H9 (cell line): ENCODE measurements at regions not wholly inside any gene's neighbourhood (a gene's known extent, or its start where the extent isn't known, plus 50 kb on each side); places are given as distances from the start of the nearest gene placed in this dataset.

ENCODE experiments used
- DNase-seq: peaks from one replicate; pipeline ENCODE4 v3.0.0-alpha.2; 2017
- H2AFZ ChIP-seq: one replicate; pipeline ENCODE4 v1.6.1; 2013; ENCODE audit warnings: mild to moderate bottlenecking, low read length, control low read depth, moderate library complexity
- H2AK5ac ChIP-seq: 2 replicates; pipeline ENCODE4 v1.6.1; 2013; ENCODE audit warnings: low read length, control low read depth, mixed read lengths; ENCODE audit not compliant: insufficient read length
- H2BK120ac ChIP-seq: one replicate; pipeline ENCODE4 v1.6.1; 2013; ENCODE audit warnings: low read depth, mild to moderate bottlenecking, low read length, control low read depth, inconsistent platforms; ENCODE audit not compliant: poor library complexity, severe bottlenecking
- H2BK12ac ChIP-seq: 2 replicates; pipeline ENCODE4 v1.6.1; 2013; ENCODE audit warnings: low read length, control low read depth, mixed read lengths, low read depth; ENCODE audit not compliant: insufficient read length
- H2BK15ac ChIP-seq: 2 replicates; pipeline ENCODE4 v1.6.1; 2013; ENCODE audit warnings: low read depth, low read length, control low read depth
- H2BK20ac ChIP-seq: one replicate; pipeline ENCODE4 v1.6.1; 2013; ENCODE audit warnings: low read depth, mild to moderate bottlenecking, low read length, control low read depth, inconsistent platforms; ENCODE audit not compliant: poor library complexity, severe bottlenecking
- H2BK5ac ChIP-seq: 2 replicates; pipeline ENCODE4 v1.6.1; 2013; ENCODE audit warnings: low read length, control low read depth, mixed read lengths; ENCODE audit not compliant: insufficient read length
- H3K14ac ChIP-seq: 2 replicates; pipeline ENCODE4 v1.6.1; 2013; ENCODE audit warnings: low read length, control low read depth; ENCODE audit not compliant: insufficient read depth
- H3K18ac ChIP-seq: 2 replicates; pipeline ENCODE4 v1.6.1; 2013; ENCODE audit warnings: low read depth, mild to moderate bottlenecking, mixed read lengths, low read length, control low read depth; ENCODE audit not compliant: insufficient read length
- H3K23ac ChIP-seq: 2 replicates; pipeline ENCODE4 v1.6.1; 2013; ENCODE audit warnings: low read length, control low read depth, mixed read lengths, low read depth; ENCODE audit not compliant: insufficient read length
- H3K23me2 ChIP-seq: 2 replicates; pipeline ENCODE4 v1.6.1; 2013; ENCODE audit warnings: low read depth, mild to moderate bottlenecking, mixed read lengths, low read length, control low read depth; ENCODE audit not compliant: insufficient read length, poor library complexity, severe bottlenecking
- H3K27ac ChIP-seq: 2 replicates; pipeline ENCODE4 v1.5.1; 2013; ENCODE audit warnings: low read length, control low read depth, mixed read lengths, low read depth; ENCODE audit not compliant: insufficient read length
- H3K27me3 ChIP-seq: 2 replicates; pipeline ENCODE4 v1.6.1; 2013; ENCODE audit warnings: low read length, control low read depth, inconsistent platforms; ENCODE audit not compliant: insufficient read depth
- H3K4ac ChIP-seq: 2 replicates; pipeline ENCODE4 v1.6.1; 2013; ENCODE audit warnings: low read depth, mild to moderate bottlenecking, control low read depth, inconsistent platforms, low read length, moderate library complexity
- H3K4me1 ChIP-seq: 2 replicates; pipeline ENCODE4 v1.6.1; 2013; ENCODE audit warnings: low read length, control low read depth, inconsistent platforms; ENCODE audit not compliant: insufficient read depth
- H3K4me2 ChIP-seq: 2 replicates; pipeline ENCODE4 v1.6.1; 2013; ENCODE audit warnings: low read length, control low read depth, mixed read lengths; ENCODE audit not compliant: insufficient read length, insufficient read depth
- H3K56ac ChIP-seq: 2 replicates; pipeline ENCODE4 v1.6.1; 2013; ENCODE audit warnings: low read depth, mild to moderate bottlenecking, mixed read lengths, low read length, control low read depth; ENCODE audit not compliant: insufficient read length
- H3K79me1 ChIP-seq: 2 replicates; pipeline ENCODE4 v1.6.1; 2013; ENCODE audit warnings: low read depth, mild to moderate bottlenecking, moderate library complexity, low read length, control low read depth, inconsistent platforms; ENCODE audit not compliant: insufficient read depth, poor library complexity, severe bottlenecking
- H3K79me2 ChIP-seq: 2 replicates; pipeline ENCODE4 v1.6.1; 2013; ENCODE audit warnings: low read length, control low read depth, inconsistent platforms; ENCODE audit not compliant: insufficient read depth
- H3K9ac ChIP-seq: 2 replicates; pipeline ENCODE4 v1.6.1; 2013; ENCODE audit warnings: low read length, control low read depth, mixed read lengths; ENCODE audit not compliant: insufficient read length; ENCODE audit errors: extremely low read depth
- H3K9me3 ChIP-seq: one replicate; pipeline ENCODE4 v1.6.1; 2013; ENCODE audit warnings: low read depth, low read length, inconsistent platforms; ENCODE audit not compliant: control insufficient read depth
- H3T11ph ChIP-seq: one replicate; pipeline ENCODE4 v1.6.1; 2013; ENCODE audit warnings: mild to moderate bottlenecking, low read length, control low read depth, inconsistent platforms
- H4K20me1 ChIP-seq: one replicate; pipeline ENCODE4 v1.6.1; 2013; ENCODE audit not compliant: control insufficient read depth, insufficient read length, insufficient read depth
- H4K5ac ChIP-seq: 2 replicates; pipeline ENCODE4 v1.6.1; 2013; ENCODE audit warnings: low read depth, mild to moderate bottlenecking, mixed read lengths, low read length, control low read depth; ENCODE audit not compliant: insufficient read length
- H4K8ac ChIP-seq: replicated peaks from 2 replicates; pipeline ENCODE4 v1.6.1; 2013; ENCODE audit warnings: low read length, control low read depth, mixed read lengths, low read depth; ENCODE audit not compliant: insufficient read length
- H4K91ac ChIP-seq: 2 replicates; pipeline ENCODE4 v1.6.1; 2013; ENCODE audit warnings: low read depth, mild to moderate bottlenecking, moderate library complexity, mixed read lengths, low read length, control low read depth; ENCODE audit not compliant: insufficient read length
- H3K27ac Mint-ChIP-seq, 3 experiments: 2 replicates in 2 of 3; 3 replicates in 1 of 3; pipeline ENCODE4 v1.8.0; 2020 to 2021; ENCODE audit warnings: mixed read lengths in 3 of 3, mild to moderate bottlenecking in 1 of 3, moderate library complexity in 1 of 3
- H3K27me3 Mint-ChIP-seq: 2 replicates; pipeline ENCODE4 v1.8.0; 2021; ENCODE audit warnings: low read depth, mild to moderate bottlenecking, moderate library complexity, mixed read lengths
- H3K36me3 Mint-ChIP-seq, 3 experiments: 2 replicates in 2 of 3; 3 replicates in 1 of 3; pipeline ENCODE4 v1.8.0; 2020 to 2021; ENCODE audit warnings: low read depth in 3 of 3, mixed read lengths in 3 of 3; ENCODE audit not compliant: insufficient read depth in 1 of 3
- H3K4me1 Mint-ChIP-seq, 2 experiments: 2 replicates each; pipeline ENCODE4 v1.8.0; 2020; ENCODE audit warnings: mixed read lengths in 2 of 2
- H3K4me3 Mint-ChIP-seq, 2 experiments: 2 replicates in 1 of 2; 3 replicates in 1 of 2; pipeline ENCODE4 v1.8.0; 2020 to 2021; ENCODE audit warnings: mild to moderate bottlenecking in 2 of 2, mixed read lengths in 2 of 2, moderate library complexity in 1 of 2
- H3K9me3 Mint-ChIP-seq, 2 experiments: 2 replicates in 1 of 2; 3 replicates in 1 of 2; pipeline ENCODE4 v1.8.0; 2020; ENCODE audit warnings: mild to moderate bottlenecking in 2 of 2, mixed read lengths in 2 of 2, moderate library complexity in 1 of 2
- WGBS: extraction: QIAGEN DNeasy Blood & Tissue Kit; methylation state at CpG from one replicate; pipeline ENCODE4 v1.1.7; 2013; ENCODE audit warnings: missing lambda C conversion rate, low lambda C conversion rate, mixed read lengths; ENCODE audit not compliant: insufficient read length; ENCODE audit errors: extremely low coverage; 5-methylcytosine and 5-hydroxymethylcytosine counted together
- TF ChIP-seq, protein P1 (sequence below): fragments of 200-600 bp; sonication (generic); conservative IDR thresholded peaks from 3 replicates; pipeline ENCODE4 v1.8.0; 2021; ENCODE audit warnings: antibody characterized with exemption, mild to moderate bottlenecking

DNA sequence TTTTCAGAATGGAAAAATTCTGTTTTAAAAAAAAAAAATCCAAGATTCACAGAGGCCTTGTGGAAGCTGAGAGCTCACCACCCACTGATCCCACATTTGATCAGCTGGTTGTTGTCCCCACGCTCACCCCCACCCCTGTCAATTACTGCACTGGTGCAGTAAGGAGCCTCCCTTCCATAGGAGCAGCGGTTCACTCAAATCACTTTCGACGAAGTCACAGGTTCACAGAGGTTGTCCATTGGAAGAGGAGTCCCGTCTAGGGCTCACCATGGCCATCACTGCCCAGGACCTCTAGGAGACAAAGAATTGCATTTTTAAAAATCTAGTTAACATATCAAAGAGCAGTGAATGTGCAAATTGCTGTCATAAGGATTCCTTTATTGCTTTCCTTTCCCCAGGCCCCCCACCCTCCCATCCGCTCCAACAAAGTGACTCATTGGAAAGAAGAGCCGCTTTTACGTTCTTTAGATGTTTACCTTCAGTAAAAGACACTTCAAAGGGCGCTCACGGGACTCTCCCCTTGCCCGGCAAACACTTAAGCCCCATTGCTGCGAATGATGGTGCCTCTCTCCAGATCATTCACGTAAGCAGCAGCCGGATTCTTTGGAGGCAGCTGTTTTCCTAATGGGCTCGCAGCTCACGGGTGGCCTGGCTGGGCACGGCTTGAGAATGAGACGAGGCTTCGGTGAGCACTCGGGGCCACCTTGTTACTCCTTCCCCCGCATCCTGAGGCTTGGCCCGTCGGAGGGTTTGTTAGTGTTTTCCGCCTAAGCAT lies 165.5 kb upstream of the SALL3 start:
- Histone ChIP-seq H2BK20ac (no peak overlapping the region), H3K23me2 (no peaks in the 10 kb centered on the region), H2BK120ac (no peak overlapping the region), H3T11ph (no peak overlapping the region), H3K9ac (no peak overlapping the region), H3K9me3 (no peaks in the 10 kb centered on the region), H3K23ac (no peak overlapping the region), H2BK12ac (no peak overlapping the region), H2AK5ac (no peak overlapping the region), H2AFZ (no peak overlapping the region), H4K91ac (no peak overlapping the region), H3K4ac (no peak overlapping the region), H4K8ac (no peak overlapping the region), H4K5ac (no peak overlapping the region), H2BK5ac (no peak overlapping the region), H3K79me2 (no peaks in the 10 kb centered on the region), H4K20me1 (no peaks in the 10 kb centered on the region), H3K27ac (no peak overlapping the region), H3K4me2 (no peak overlapping the region), H3K14ac (no peak overlapping the region), H3K4me1 (no peaks in the 10 kb centered on the region), H2BK15ac (no peak overlapping the region), H3K27me3 (no peaks in the 10 kb centered on the region), H3K18ac (no peak overlapping the region), H3K56ac (no peak overlapping the region), H3K79me1 (no peaks in the 10 kb centered on the region)
- H3K27me3 Mint-ChIP-seq, result peaks cover 32% of the 10 kb centered on the region
- no peak overlapping the region for H3K27ac Mint-ChIP-seq
- peak overlapping the region; percentile 17 to 25; a peak in 3 of 5 replicates for H3K4me3 Mint-ChIP-seq
- TF ChIP-seq, protein P1, sequence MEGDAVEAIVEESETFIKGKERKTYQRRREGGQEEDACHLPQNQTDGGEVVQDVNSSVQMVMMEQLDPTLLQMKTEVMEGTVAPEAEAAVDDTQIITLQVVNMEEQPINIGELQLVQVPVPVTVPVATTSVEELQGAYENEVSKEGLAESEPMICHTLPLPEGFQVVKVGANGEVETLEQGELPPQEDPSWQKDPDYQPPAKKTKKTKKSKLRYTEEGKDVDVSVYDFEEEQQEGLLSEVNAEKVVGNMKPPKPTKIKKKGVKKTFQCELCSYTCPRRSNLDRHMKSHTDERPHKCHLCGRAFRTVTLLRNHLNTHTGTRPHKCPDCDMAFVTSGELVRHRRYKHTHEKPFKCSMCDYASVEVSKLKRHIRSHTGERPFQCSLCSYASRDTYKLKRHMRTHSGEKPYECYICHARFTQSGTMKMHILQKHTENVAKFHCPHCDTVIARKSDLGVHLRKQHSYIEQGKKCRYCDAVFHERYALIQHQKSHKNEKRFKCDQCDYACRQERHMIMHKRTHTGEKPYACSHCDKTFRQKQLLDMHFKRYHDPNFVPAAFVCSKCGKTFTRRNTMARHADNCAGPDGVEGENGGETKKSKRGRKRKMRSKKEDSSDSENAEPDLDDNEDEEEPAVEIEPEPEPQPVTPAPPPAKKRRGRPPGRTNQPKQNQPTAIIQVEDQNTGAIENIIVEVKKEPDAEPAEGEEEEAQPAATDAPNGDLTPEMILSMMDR, result no peak
- peaks cover 20 to 25% of the 10 kb centered on the region in 2 experiments for H3K4me1 Mint-ChIP-seq
- peaks cover 0 to 5% (median 0%) of the 10 kb centered on the region in 3 experiments; a peak in 2 of 7 replicates for H3K36me3 Mint-ChIP-seq
- peak; percentile 46 for DNase-seq
- WGBS, result no CpG with 5 or more reads among the region's 24 CpGs
- peaks cover 7% of the 10 kb centered on the region in 2 experiments; a peak in 3 of 5 replicates for H3K9me3 Mint-ChIP-seq
